GM23338 (cell line): ENCODE measurements at regions not wholly inside any gene's neighbourhood (a gene's known extent, or its start where the extent isn't known, plus 50 kb on each side); places are given as distances from the start of the nearest gene placed in this dataset.
"Not testable (repeated sequence)": the region's sequence is repeated elsewhere in the genome, so short reads cannot be mapped to it uniquely, and the experiment has no call there.

Experiments
- ATAC-seq: fragments of 200-7000 bp; cut with Tn5 transposase; 3 replicates; pipeline ENCODE4 v1.9.1; 2020
- DNase-seq: peaks from one replicate; pipeline ENCODE4 v3.0.0-alpha.2; 2015; ENCODE audit warnings: low spot score
- H2AFZ ChIP-seq: fragments of 200-600 bp; sonication (generic); 2 replicates; pipeline ENCODE4 v1.8.0; 2016; ENCODE audit warnings: antibody characterized with exemption, mild to moderate bottlenecking, moderate library complexity
- H3F3A ChIP-seq: fragments of 200-600 bp; sonication (generic); replicated peaks from 2 replicates; pipeline ENCODE4 v1.8.0; 2017; ENCODE audit warnings: antibody characterized with exemption, mixed run types, low read depth
- H3K27ac ChIP-seq: fragments of 200-600 bp; sonication (generic); 2 replicates; pipeline ENCODE4 v1.6.1; 2016; ENCODE audit warnings: low read depth
- H3K27me3 ChIP-seq: fragments of 200-600 bp; sonication (generic); 2 replicates; pipeline ENCODE4 v1.8.0; 2016; ENCODE audit warnings: mild to moderate bottlenecking, mixed run types, moderate library complexity; ENCODE audit not compliant: insufficient read depth
- H3K36me3 ChIP-seq: fragments of 200-600 bp; sonication (generic); 2 replicates; pipeline ENCODE4 v1.8.0; 2016; ENCODE audit warnings: mild to moderate bottlenecking; ENCODE audit not compliant: insufficient read depth
- H3K4me1 ChIP-seq: fragments of 200-600 bp; sonication (generic); 2 replicates; pipeline ENCODE4 v1.8.0; 2016; ENCODE audit warnings: mild to moderate bottlenecking, moderate library complexity; ENCODE audit not compliant: insufficient read depth
- H3K4me2 ChIP-seq: fragments of 200-600 bp; sonication (generic); 2 replicates; pipeline ENCODE4 v1.7.1; 2017; ENCODE audit warnings: mixed run types
- H3K4me3 ChIP-seq: fragments of 200-600 bp; sonication (generic); 2 replicates; pipeline ENCODE4 v1.6.1; 2016; ENCODE audit warnings: mixed run types
- H3K79me2 ChIP-seq: fragments of 200-600 bp; sonication (generic); replicated peaks from 2 replicates; pipeline ENCODE4 v1.8.0; 2017; ENCODE audit warnings: mild to moderate bottlenecking; ENCODE audit not compliant: insufficient read depth
- H3K9me2 ChIP-seq: fragments of 200-600 bp; sonication (generic); 2 replicates; pipeline ENCODE4 v1.8.0; 2017; ENCODE audit not compliant: insufficient read depth
- H4K20me1 ChIP-seq: fragments of 200-600 bp; sonication (generic); replicated peaks from 2 replicates; pipeline ENCODE4 v1.8.0; 2017; ENCODE audit warnings: mild to moderate bottlenecking; ENCODE audit not compliant: insufficient read depth
- H3K27ac Mint-ChIP-seq: 2 replicates; pipeline ENCODE4 v1.8.0; 2020; ENCODE audit warnings: inconsistent platforms, mild to moderate bottlenecking, moderate library complexity, mixed read lengths
- H3K27me3 Mint-ChIP-seq: 3 replicates; pipeline ENCODE4 v1.8.0; 2022; ENCODE audit warnings: low read depth, mild to moderate bottlenecking, moderate library complexity, mixed read lengths, inconsistent platforms; ENCODE audit not compliant: insufficient read depth, poor library complexity
- H3K36me3 Mint-ChIP-seq: 3 replicates; pipeline ENCODE4 v1.8.0; 2021; ENCODE audit warnings: low read depth, mild to moderate bottlenecking, inconsistent platforms, moderate library complexity, mixed read lengths
- H3K4me1 Mint-ChIP-seq: 3 replicates; pipeline ENCODE4 v1.8.0; 2020; ENCODE audit warnings: mild to moderate bottlenecking, inconsistent platforms, mixed read lengths
- H3K4me3 Mint-ChIP-seq: 3 replicates; pipeline ENCODE4 v1.8.0; 2021; ENCODE audit warnings: moderate library complexity, mild to moderate bottlenecking, inconsistent platforms, mixed read lengths
- H3K9me3 Mint-ChIP-seq: 3 replicates; pipeline ENCODE4 v1.8.0; 2020; ENCODE audit warnings: moderate library complexity, mild to moderate bottlenecking, inconsistent platforms, mixed read lengths
- CTCF ChIP-seq, 2 experiments: fragments of 200-600 bp in 1 of 2; sonication (generic) in 1 of 2; conservative IDR thresholded peaks; 2 replicates each; pipeline versions ENCODE4 v1.5.1 to v1.6.1; 2016 to 2017; ENCODE audit warnings: antibody characterized with exemption in 2 of 2, low read depth in 2 of 2, mild to moderate bottlenecking in 2 of 2, moderate library complexity in 1 of 2

DNA sequence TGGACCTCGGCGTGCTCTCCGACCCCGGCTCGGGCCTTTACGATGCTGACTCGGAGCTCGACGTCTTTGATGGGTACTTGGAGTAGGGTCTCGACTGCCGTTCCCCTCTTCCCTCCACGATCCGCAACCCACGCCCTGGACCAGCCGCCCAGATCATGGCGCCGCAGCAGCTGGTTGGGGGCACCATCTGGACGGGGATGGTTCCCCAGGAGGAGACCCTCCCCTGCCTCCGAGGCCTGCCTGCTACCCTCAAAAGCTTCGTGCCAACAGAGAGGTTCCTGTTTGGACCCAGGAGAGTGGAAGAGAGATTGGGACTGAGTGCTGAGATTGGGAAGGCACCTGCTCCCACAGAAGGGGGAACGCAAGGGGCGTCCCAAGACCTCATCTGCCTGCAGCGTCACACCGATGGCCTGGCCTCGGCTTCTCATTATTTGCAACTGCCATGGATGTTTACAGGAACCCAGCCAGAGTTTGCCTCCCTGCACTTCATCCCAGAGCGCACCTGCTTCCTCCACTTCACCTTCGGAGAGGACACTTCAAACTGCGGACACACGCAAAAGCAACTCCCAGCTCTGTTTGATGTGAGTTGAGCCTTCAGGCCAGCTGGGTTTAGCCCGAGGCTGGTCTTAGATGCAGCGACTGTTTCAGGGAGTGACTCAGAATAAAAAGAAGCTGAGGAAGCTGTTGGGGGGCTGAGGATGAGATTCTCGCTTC is 58.9 kb downstream of the GOLGA6L7 start:
- H3K9me3 Mint-ChIP-seq, H3K9me2 ChIP-seq, H3K79me2 ChIP-seq, H3K36me3 Mint-ChIP-seq, H3K27me3 Mint-ChIP-seq, H3K4me1 Mint-ChIP-seq, H2AFZ ChIP-seq, H4K20me1 ChIP-seq, H3K27ac ChIP-seq, H3K4me1 ChIP-seq, H3K36me3 ChIP-seq, H3K27ac Mint-ChIP-seq, H3F3A ChIP-seq: not testable (repeated sequence)
- DNase-seq = peak; percentile 56
- peaks cover 16% of the 10 kb centered on the region for H3K27me3 ChIP-seq
- peak; percentile 82 for ATAC-seq
- peak overlapping the region; percentile 52 for H3K4me3 ChIP-seq
- peak in 1 of 2 experiments; percentile 52; a peak in 2 of 4 replicates for TF ChIP-seq CTCF (conservative IDR thresholded peaks at IDR 0.05; ENCODE audit: low read depth in 2 of 2)
- peak overlapping the region; percentile 71 for H3K4me3 Mint-ChIP-seq
- peak overlapping the region; percentile 74 for H3K4me2 ChIP-seq

DNA sequence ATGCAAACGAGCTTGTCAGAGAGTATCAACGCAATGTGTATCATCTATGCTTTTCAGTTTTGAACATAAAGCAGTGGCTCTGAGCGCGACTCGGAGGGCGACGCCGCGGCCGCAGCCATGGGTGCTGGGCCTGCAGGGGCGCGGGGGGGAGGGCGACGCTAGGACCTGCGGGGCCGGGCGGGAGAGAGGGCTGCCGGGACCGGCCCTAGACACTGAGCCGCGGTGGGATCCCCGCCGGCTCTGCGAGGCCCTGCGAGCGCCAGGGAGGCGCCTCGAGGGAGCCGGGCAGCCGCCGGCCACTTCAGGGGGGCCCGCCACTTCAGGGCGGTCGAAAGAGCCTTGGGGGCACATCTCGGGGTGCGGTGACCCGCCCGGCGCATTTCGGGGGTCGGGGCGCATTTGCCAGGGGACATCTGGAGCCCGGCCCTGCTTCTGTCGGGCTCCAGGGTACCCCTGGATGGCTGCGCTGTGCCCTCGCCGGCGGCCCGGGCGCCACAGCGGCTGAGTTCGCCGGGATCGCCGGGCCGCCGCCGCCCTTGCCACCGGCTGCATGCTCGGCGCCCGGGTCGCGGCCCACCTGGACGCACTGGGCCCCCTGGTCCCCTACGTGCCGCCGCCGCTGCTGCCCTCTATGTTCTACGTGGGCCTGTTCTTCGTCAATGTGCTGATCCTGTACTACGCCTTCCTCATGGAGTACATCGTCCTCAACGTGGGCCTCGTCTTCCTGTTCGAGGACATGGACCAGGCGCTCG is 59.6 kb downstream of the GOLGA6L7 start:
- H3K4me3 Mint-ChIP-seq = peak overlapping the region; percentile 71
- not testable (repeated sequence) for H3K9me2 ChIP-seq, H3K27me3 Mint-ChIP-seq

DNA sequence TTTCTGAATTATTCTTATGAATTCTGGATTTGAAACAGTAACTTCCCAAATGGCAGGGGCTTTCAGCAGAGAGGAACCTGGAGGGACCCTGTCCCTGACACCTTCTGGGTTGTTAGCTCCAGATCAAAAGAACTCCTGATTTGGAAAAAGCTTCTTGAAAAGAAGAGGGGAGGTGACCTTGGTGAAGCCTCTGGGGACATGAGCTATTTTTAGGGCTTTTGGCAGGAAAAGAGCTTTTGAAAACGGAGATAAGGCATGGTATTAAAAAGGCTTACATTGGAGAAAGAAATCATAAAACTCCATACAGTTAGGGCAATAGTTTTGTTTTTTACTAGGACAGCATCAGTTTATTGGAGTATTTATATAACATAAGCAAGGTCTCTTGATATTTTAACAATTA is 60.3 kb downstream of the GOLGA6L7 start:
- not testable (repeated sequence) for H3K27me3 Mint-ChIP-seq

More for the DNA sequence above, 59.6 kb downstream of the GOLGA6L7 start:
- not testable (repeated sequence) for H3K4me1 ChIP-seq, H3K27ac Mint-ChIP-seq, H3K4me1 Mint-ChIP-seq, H3K79me2 ChIP-seq, H2AFZ ChIP-seq, H3K36me3 Mint-ChIP-seq, H3F3A ChIP-seq, H3K36me3 ChIP-seq, H4K20me1 ChIP-seq, H3K9me3 Mint-ChIP-seq, H3K27ac ChIP-seq
- Histone ChIP-seq H3K4me3 (peak overlapping the region; percentile 46), H3K27me3 (peaks cover 16% of the 10 kb centered on the region), H3K4me2 (peak overlapping the region; percentile 67; the same call in 1 of the 2 replicates)
- peak; percentile 84 for ATAC-seq
- peak; percentile 43 for DNase-seq

More for the DNA sequence above, 60.3 kb downstream of the GOLGA6L7 start:
- H2AFZ ChIP-seq, H3K9me3 Mint-ChIP-seq, H3K9me2 ChIP-seq, ATAC-seq, H3K4me1 Mint-ChIP-seq, H3K27ac ChIP-seq, DNase-seq, H3K36me3 Mint-ChIP-seq, H3K4me1 ChIP-seq, H3K36me3 ChIP-seq, H4K20me1 ChIP-seq, H3K27ac Mint-ChIP-seq, H3F3A ChIP-seq, H3K79me2 ChIP-seq: not testable (repeated sequence)
- H3K4me3 ChIP-seq = peak overlapping the region; percentile 46
- H3K27me3 ChIP-seq = peaks cover 16% of the 10 kb centered on the region
- peak overlapping the region; percentile 45 for H3K4me3 Mint-ChIP-seq
- H3K4me2 ChIP-seq = peak overlapping the region; percentile 67; the same call in 1 of the 2 replicates
